Upper lobe of left lung (tissue), 4 donors: ENCODE measurements at regions not wholly inside any gene's neighbourhood (a gene's known extent, or its start where the extent isn't known, plus 50 kb on each side); places are given as distances from the start of the nearest gene placed in this dataset.

Experiments used
- CTCF ChIP-seq, 6 experiments: fragments of 450-650 bp in 4 of 6; fragments of 200-600 bp in 2 of 6; sonication (generic) in 2 of 6; IDR thresholded peaks; one replicate each; pipeline ENCODE4 v1.5.1; 2016 to 2019; ENCODE audit warnings: antibody characterized with exemption in 6 of 6
- EP300 ChIP-seq, 4 donors: sonication (generic); formaldehyde crosslinking; IDR thresholded peaks; one replicate each; pipeline ENCODE4 v1.5.1; 2017; ENCODE audit warnings: antibody characterized with exemption in 4 of 4, control low read depth in 2 of 4
- POLR2A ChIP-seq, 4 donors: fragments of 450-650 bp; IDR thresholded peaks; one replicate each; pipeline ENCODE4 v1.5.1; 2016 to 2017; ENCODE audit warnings: antibody characterized with exemption in 4 of 4, mild to moderate bottlenecking in 2 of 4
- POLR2AphosphoS5 ChIP-seq, 2 donors: sonication (generic); formaldehyde crosslinking; IDR thresholded peaks; one replicate each; pipeline ENCODE4 v1.5.1; 2017; ENCODE audit warnings: antibody characterized with exemption in 2 of 2

GRCh38 chr10:84766923-84767322, 438.5 kb downstream of the CCSER2 start:
- no peak for TF ChIP-seq CTCF (IDR thresholded peaks at IDR 0.05)
- TF ChIP-seq POLR2A (IDR thresholded peaks at IDR 0.05) = no peak
- TF ChIP-seq EP300 (IDR thresholded peaks at IDR 0.05) = no peak
- TF ChIP-seq POLR2AphosphoS5 (IDR thresholded peaks at IDR 0.05) = no peak
